ENCODE measurements at regions not wholly inside any gene's neighbourhood (a gene's known extent, or its start where the extent isn't known, plus 50 kb on each side); places are given as distances from the start of the nearest gene placed in this dataset.

DNA sequence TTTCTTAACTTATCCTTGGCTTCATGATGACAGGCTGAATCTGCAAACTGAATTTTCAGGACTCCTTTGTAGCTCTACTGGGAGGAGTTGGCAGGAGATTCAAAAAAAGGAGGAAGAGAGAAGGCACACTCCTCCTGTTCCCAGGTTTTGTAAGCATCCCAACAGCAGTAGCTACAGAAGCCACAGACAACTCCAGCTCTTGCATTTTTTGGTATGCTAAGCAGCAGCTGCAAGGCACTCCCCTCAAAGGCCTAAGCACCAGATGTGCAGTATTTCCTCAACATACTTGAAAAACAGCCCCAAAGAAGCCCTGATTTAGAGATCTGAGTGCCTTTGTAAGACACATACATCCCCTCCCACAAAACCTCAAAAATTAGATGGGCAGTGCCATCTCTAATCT is 328.6 kb upstream of the SYNCRIP start:
- Mint-ChIP-seq H3K4me1 (peaks cover 0 to 4% of the 10 kb centered on the region in 2 experiments; a peak in 1 of 4 replicates), H3K27ac (no peak overlapping the region), H3K36me3 (ENCODE audit: insufficient read depth in 1 of 3, low read depth in 3 of 3) (no peaks in the 10 kb centered on the region), H3K9me3 (peaks cover 0 to 4% of the 10 kb centered on the region in 2 experiments; a peak in 1 of 5 replicates), H3K4me3 (no peak overlapping the region), H3K27me3 (ENCODE audit: low read depth) (no peaks in the 10 kb centered on the region)
- Histone ChIP-seq H2BK20ac (ENCODE audit: low read depth, low read length, poor library complexity, severe bottlenecking) (no peak overlapping the region), H3K23me2 (ENCODE audit: insufficient read length, low read depth, low read length, poor library complexity, severe bottlenecking) (no peaks in the 10 kb centered on the region), H2AFZ (ENCODE audit: low read length) (no peak overlapping the region), H3K4ac (ENCODE audit: low read depth, low read length) (no peak overlapping the region), H2BK120ac (ENCODE audit: low read depth, low read length, poor library complexity, severe bottlenecking) (no peak overlapping the region), H3K4me1 (ENCODE audit: insufficient read depth, low read length) (no peaks in the 10 kb centered on the region), H2BK15ac (ENCODE audit: low read depth, low read length) (no peak overlapping the region), H2AK5ac (ENCODE audit: insufficient read length, low read length) (no peak overlapping the region), H4K20me1 (ENCODE audit: control insufficient read depth, insufficient read depth, insufficient read length) (no peaks in the 10 kb centered on the region), H3K18ac (ENCODE audit: insufficient read length, low read depth, low read length) (no peak overlapping the region), H3K56ac (ENCODE audit: insufficient read length, low read depth, low read length) (no peak overlapping the region), H2BK5ac (ENCODE audit: insufficient read length, low read length) (no peak overlapping the region), H4K5ac (ENCODE audit: insufficient read length, low read depth, low read length) (no peak overlapping the region), H3K9ac (ENCODE audit: extremely low read depth, insufficient read length, low read length) (no peak overlapping the region), H2BK12ac (ENCODE audit: insufficient read length, low read depth, low read length) (no peak overlapping the region), H3K79me1 (ENCODE audit: insufficient read depth, low read depth, low read length, poor library complexity, severe bottlenecking) (no peaks in the 10 kb centered on the region), H3K27me3 (ENCODE audit: insufficient read depth, low read length) (no peaks in the 10 kb centered on the region), H3K14ac (ENCODE audit: insufficient read depth, low read length) (no peak overlapping the region), H3K9me3 (ENCODE audit: control insufficient read depth, low read depth, low read length) (no peaks in the 10 kb centered on the region), H3T11ph (ENCODE audit: low read length) (no peak overlapping the region), H3K27ac (ENCODE audit: insufficient read length, low read depth, low read length) (no peak overlapping the region), H4K8ac (replicated peaks; ENCODE audit: insufficient read length, low read depth, low read length) (no peak overlapping the region), H3K23ac (ENCODE audit: insufficient read length, low read depth, low read length) (no peak overlapping the region), H3K4me2 (ENCODE audit: insufficient read depth, insufficient read length, low read length) (no peak overlapping the region), H4K91ac (ENCODE audit: insufficient read length, low read depth, low read length) (no peak overlapping the region), H3K79me2 (ENCODE audit: insufficient read depth, low read length) (no peaks in the 10 kb centered on the region)
- no peak for DNase-seq
- TF ChIP-seq, protein P1, sequence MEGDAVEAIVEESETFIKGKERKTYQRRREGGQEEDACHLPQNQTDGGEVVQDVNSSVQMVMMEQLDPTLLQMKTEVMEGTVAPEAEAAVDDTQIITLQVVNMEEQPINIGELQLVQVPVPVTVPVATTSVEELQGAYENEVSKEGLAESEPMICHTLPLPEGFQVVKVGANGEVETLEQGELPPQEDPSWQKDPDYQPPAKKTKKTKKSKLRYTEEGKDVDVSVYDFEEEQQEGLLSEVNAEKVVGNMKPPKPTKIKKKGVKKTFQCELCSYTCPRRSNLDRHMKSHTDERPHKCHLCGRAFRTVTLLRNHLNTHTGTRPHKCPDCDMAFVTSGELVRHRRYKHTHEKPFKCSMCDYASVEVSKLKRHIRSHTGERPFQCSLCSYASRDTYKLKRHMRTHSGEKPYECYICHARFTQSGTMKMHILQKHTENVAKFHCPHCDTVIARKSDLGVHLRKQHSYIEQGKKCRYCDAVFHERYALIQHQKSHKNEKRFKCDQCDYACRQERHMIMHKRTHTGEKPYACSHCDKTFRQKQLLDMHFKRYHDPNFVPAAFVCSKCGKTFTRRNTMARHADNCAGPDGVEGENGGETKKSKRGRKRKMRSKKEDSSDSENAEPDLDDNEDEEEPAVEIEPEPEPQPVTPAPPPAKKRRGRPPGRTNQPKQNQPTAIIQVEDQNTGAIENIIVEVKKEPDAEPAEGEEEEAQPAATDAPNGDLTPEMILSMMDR (conservative IDR thresholded peaks at IDR 0.05) = no peak
